ENCODE measurements at regions not wholly inside any gene's neighbourhood (a gene's known extent, or its start where the extent isn't known, plus 50 kb on each side); places are given as distances from the start of the nearest gene placed in this dataset.

GRCh38 chr11:86863476-86863875 lies 63.1 kb downstream of the PRSS23 start:
- Histone ChIP-seq H3K23ac (ENCODE audit: insufficient read length) (no peak overlapping the region), H2BK15ac (ENCODE audit: low read length) (no peak overlapping the region), H3K4me3 (ENCODE audit: extremely low read depth in 1 of 4, insufficient read depth in 2 of 4, low read depth in 3 of 4, low read length in 4 of 4) (no peak overlapping the region), H4K8ac (ENCODE audit: extremely low read depth, insufficient read depth, low read length) (no peak overlapping the region), H2BK5ac (ENCODE audit: low read depth, low read length) (no peak overlapping the region), H3K14ac (ENCODE audit: insufficient read length) (no peak overlapping the region), H3K27ac (ENCODE audit: low read depth, low read length) (no peak overlapping the region), H3K4ac (replicated peaks; ENCODE audit: insufficient read length, low read depth, low read length) (no peak overlapping the region), H3K9ac (replicated peaks in 1 of 4; ENCODE audit: extremely low read depth in 1 of 4, low read depth in 3 of 4, low read length in 3 of 4) (no peak overlapping the region), H3K9me3 (ENCODE audit: insufficient read depth in 2 of 2, low read depth in 1 of 2, low read length in 1 of 2) (no peaks in the 10 kb centered on the region), H2AFZ (ENCODE audit: low read length) (no peak overlapping the region), H2BK20ac (ENCODE audit: low read length) (no peak overlapping the region), H2BK120ac (replicated peaks; ENCODE audit: low read depth, low read length) (no peak overlapping the region), H3K27me3 (replicated peaks in 1 of 4; ENCODE audit: control insufficient read depth in 3 of 4, extremely low read depth in 1 of 4, insufficient read depth in 3 of 4, low read length in 3 of 4) (no peaks in the 10 kb centered on the region), H3K79me1 (ENCODE audit: low read depth, low read length) (no peaks in the 10 kb centered on the region), H2BK12ac (ENCODE audit: low read depth, low read length) (no peak overlapping the region), H3K4me1 (replicated peaks in 1 of 4; ENCODE audit: control insufficient read depth in 3 of 4, insufficient read depth in 4 of 4, low read length in 3 of 4) (no peaks in the 10 kb centered on the region), H3K79me2 (ENCODE audit: control insufficient read depth in 1 of 2, insufficient read depth in 2 of 2, low read length in 2 of 2) (no peaks in the 10 kb centered on the region), H4K20me1 (replicated peaks in 1 of 2; ENCODE audit: control insufficient read depth in 1 of 2, insufficient read depth in 2 of 2, low read length in 2 of 2) (no peaks in the 10 kb centered on the region), H4K5ac (ENCODE audit: insufficient read length, low read depth, low read length) (no peak overlapping the region), H2AK5ac (ENCODE audit: low read depth, low read length) (no peak overlapping the region), H3K36me3 (ENCODE audit: control insufficient read depth in 2 of 4, insufficient read depth in 4 of 4, low read length in 3 of 4) (no peaks in the 10 kb centered on the region), H3K4me2 (ENCODE audit: insufficient read depth in 1 of 2, low read depth in 2 of 2, low read length in 2 of 2) (no peak overlapping the region), H4K91ac (replicated peaks; ENCODE audit: insufficient read length, low read length) (no peak overlapping the region), H3K18ac (ENCODE audit: extremely low read depth, low read length) (no peak overlapping the region), H3K56ac (replicated peaks; ENCODE audit: insufficient read length, low read depth, low read length) (no peak overlapping the region), H3K23me2 (ENCODE audit: low read depth, low read length) (no peaks in the 10 kb centered on the region)
- TF ChIP-seq SP1 (IDR thresholded peaks at IDR 0.05; ENCODE audit: low read depth, low read length) (no peak), SIRT6 (IDR thresholded peaks at IDR 0.05; ENCODE audit: low read length) (no peak), SIN3A (conservative IDR thresholded peaks at IDR 0.05 in 1 of 2, IDR thresholded peaks at IDR 0.05 in 1 of 2; ENCODE audit: low read depth in 1 of 2, low read length in 2 of 2) (no peak), CBX5 (IDR thresholded peaks at IDR 0.05; ENCODE audit: low read depth, low read length) (no peak), SAP30 (IDR thresholded peaks at IDR 0.05; ENCODE audit: insufficient read depth, insufficient replicate concordance, low read length) (no peak), BCL11A (IDR thresholded peaks at IDR 0.05; ENCODE audit: low read depth in 2 of 2, low read length in 2 of 2) (no peak), YY1 (IDR thresholded peaks at IDR 0.05; ENCODE audit: low read depth, low read length) (no peak), EGR1 (IDR thresholded peaks at IDR 0.05; ENCODE audit: borderline replicate concordance, low read depth, low read length) (no peak)
- ChIA-PET CTCF (ENCODE audit: partially characterized antibody) (no interaction called here), POLR2A (ENCODE audit: partially characterized antibody) (interaction anchor here (0.6 kb wide), 1 partner anchor 133 kb away, joined by 5 read pairs; no protein-coding TSS in a partner anchor)
- WGBS, 2 experiments (ENCODE audit: extremely low coverage in 1 of 2, insufficient coverage in 1 of 2, insufficient read length in 1 of 2, insufficient replicate concordance in 2 of 2, low coverage in 1 of 2, low lambda C conversion rate in 2 of 2, missing lambda C conversion rate in 1 of 2) = 77% methylated on average over 2 of the region's 2 CpGs; no CpG with 5 or more reads in 1 of the 2 experiments
- FAIRE-seq (no peak), DNase-seq (ENCODE audit: low read depth in 1 of 2, low spot score in 2 of 2) (no peak)
